Activated CD4-positive, alpha-beta memory T cell treated with anti-CD3 and anti-CD28 coated beads, Interleukin-2, amount 10 ng/mL, durations not matched to agents 7 days and 5 days (primary cell): ENCODE measurements at regions not wholly inside any gene's neighbourhood (a gene's known extent, or its start where the extent isn't known, plus 50 kb on each side); places are given as distances from the start of the nearest gene placed in this dataset.

Experiments used
- CTCF ChIA-PET: fragments of 350-600 bp; sonication (Branson Sonifier 250); formaldehyde crosslinking; loops from one replicate; lab custom pipeline; 2021; ENCODE audit warnings: antibody characterized with exemption, inconsistent platforms; lab: Charles Lee
- POLR2A ChIA-PET: fragments of 350-600 bp; sonication (Branson Sonifier 250); formaldehyde crosslinking; loops from one replicate; lab custom pipeline; 2021; ENCODE audit warnings: antibody characterized with exemption; lab: Charles Lee
- DNase-seq: peaks from one replicate; pipeline ENCODE4 v3.0.0-alpha.2; 2020
- H3K27ac Mint-ChIP-seq: one replicate; pipeline ENCODE4 v1.8.0; 2021; ENCODE audit warnings: mild to moderate bottlenecking, mixed read lengths
- H3K27me3 Mint-ChIP-seq: one replicate; pipeline ENCODE4 v1.8.0; 2021; ENCODE audit warnings: mixed read lengths
- H3K36me3 Mint-ChIP-seq: one replicate; pipeline ENCODE4 v1.8.0; 2021; ENCODE audit warnings: low read depth, mixed read lengths
- H3K4me1 Mint-ChIP-seq: one replicate; pipeline ENCODE4 v1.8.0; 2021; ENCODE audit warnings: mixed read lengths
- H3K4me3 Mint-ChIP-seq: one replicate; pipeline ENCODE4 v1.8.0; 2021; ENCODE audit warnings: mild to moderate bottlenecking, mixed read lengths
- H3K9me3 Mint-ChIP-seq: one replicate; pipeline ENCODE4 v1.8.0; 2021; ENCODE audit warnings: mixed read lengths

DNA sequence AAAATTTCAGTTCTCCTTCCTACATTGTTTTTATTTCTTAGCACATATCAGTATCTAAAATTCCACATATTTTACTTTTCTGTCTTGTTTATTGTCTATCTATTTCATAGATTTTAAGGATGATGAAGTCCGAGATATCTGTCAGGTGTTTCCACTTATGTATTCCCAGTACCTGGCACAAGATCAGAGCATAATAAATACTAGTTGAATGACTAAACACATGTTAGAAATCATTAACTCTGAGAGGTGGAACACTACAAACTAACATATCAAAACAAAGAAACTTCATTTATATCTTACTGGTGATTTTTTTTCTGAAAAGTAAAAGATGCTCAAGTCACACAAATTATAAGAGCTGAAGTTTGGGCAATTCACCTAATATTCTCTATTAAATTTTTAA, 1208.3 kb downstream of the PCDH9 start:
- no peaks in the 10 kb centered on the region for H3K27me3 Mint-ChIP-seq
- H3K27ac Mint-ChIP-seq: no peak overlapping the region
- POLR2A ChIA-PET: no interaction called here
- DNase-seq: no peak
- H3K4me1 Mint-ChIP-seq: no peaks in the 10 kb centered on the region
- CTCF ChIA-PET: no interaction called here
- no peaks in the 10 kb centered on the region for H3K9me3 Mint-ChIP-seq
- H3K36me3 Mint-ChIP-seq: no peaks in the 10 kb centered on the region
- H3K4me3 Mint-ChIP-seq: no peak overlapping the region

- H3K27ac Mint-ChIP-seq: no peak overlapping the region
- H3K27me3 Mint-ChIP-seq: no peaks in the 10 kb centered on the region
- CTCF ChIA-PET: no interaction called here
- DNase-seq: no peak
- no peak overlapping the region for H3K4me3 Mint-ChIP-seq
- no peaks in the 10 kb centered on the region for H3K36me3 Mint-ChIP-seq
- H3K4me1 Mint-ChIP-seq: no peaks in the 10 kb centered on the region
- POLR2A ChIA-PET: no interaction called here
- H3K9me3 Mint-ChIP-seq: peaks cover 4% of the 10 kb centered on the region
Observed at GRCh38 chr13:66014771-66015170, 1215.4 kb downstream of the PCDH9 start.

DNA sequence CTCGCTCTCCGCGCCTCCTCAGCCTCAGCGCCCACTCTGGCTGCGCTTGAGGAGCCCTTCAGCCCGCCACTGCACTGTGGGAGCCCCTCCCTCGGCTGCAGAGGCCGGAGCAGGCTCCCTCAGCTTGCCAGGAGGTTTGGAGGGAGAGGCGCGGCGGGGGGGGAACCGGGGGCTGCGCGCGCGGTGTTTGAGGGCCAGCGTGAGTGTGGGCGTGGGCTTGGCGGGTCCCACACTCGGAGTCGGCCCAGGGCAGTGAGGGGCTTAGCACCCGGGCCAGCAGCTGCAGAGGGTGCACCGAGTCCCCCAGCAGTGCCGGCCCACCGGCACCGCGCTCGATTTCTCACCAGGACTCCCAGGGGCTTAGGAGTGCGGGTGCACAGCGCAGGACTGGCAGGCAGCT, 1220.9 kb downstream of the PCDH9 start:
- H3K27me3 Mint-ChIP-seq: no peaks in the 10 kb centered on the region
- H3K4me1 Mint-ChIP-seq: no peaks in the 10 kb centered on the region
- no peak for DNase-seq
- ChIA-PET CTCF (no interaction called here), POLR2A (no interaction called here)
- H3K36me3 Mint-ChIP-seq: no peaks in the 10 kb centered on the region
- no peak overlapping the region for H3K4me3 Mint-ChIP-seq
- no peak overlapping the region for H3K27ac Mint-ChIP-seq
- peaks cover 4% of the 10 kb centered on the region for H3K9me3 Mint-ChIP-seq

DNA sequence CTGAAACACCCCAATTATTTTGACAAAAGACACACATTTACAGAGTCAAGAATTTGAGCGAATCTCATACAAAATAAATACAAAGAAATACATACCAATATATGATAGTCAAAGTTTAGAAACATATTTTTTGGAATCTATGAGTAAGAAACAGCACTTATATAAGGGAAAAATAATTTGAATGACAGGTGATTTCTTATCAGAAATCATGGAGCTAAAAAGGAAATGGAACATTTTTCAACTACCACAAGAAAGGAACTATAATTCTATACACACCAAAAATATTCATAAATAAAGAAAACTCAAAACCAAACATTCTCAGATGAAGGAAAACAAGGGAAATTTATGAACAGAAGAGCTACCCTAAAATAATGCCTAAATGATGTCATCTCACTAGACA, 1226.6 kb downstream of the PCDH9 start:
- POLR2A ChIA-PET: no interaction called here
- H3K9me3 Mint-ChIP-seq: peaks cover 3% of the 10 kb centered on the region
- no peak overlapping the region for H3K4me3 Mint-ChIP-seq
- no peaks in the 10 kb centered on the region for H3K36me3 Mint-ChIP-seq
- H3K27ac Mint-ChIP-seq: no peak overlapping the region
- H3K4me1 Mint-ChIP-seq: no peaks in the 10 kb centered on the region
- no peaks in the 10 kb centered on the region for H3K27me3 Mint-ChIP-seq
- CTCF ChIA-PET: no interaction called here
- DNase-seq: no peak

- ChIA-PET CTCF (no interaction called here), POLR2A (no interaction called here)
- Mint-ChIP-seq H3K36me3 (no peaks in the 10 kb centered on the region), H3K4me1 (no peaks in the 10 kb centered on the region), H3K4me3 (no peak overlapping the region), H3K9me3 (peaks cover 3% of the 10 kb centered on the region), H3K27ac (no peak overlapping the region), H3K27me3 (no peaks in the 10 kb centered on the region)
- DNase-seq: no peak
Observed at GRCh38 chr13:66001140-66001539, 1229.0 kb downstream of the PCDH9 start.

DNA sequence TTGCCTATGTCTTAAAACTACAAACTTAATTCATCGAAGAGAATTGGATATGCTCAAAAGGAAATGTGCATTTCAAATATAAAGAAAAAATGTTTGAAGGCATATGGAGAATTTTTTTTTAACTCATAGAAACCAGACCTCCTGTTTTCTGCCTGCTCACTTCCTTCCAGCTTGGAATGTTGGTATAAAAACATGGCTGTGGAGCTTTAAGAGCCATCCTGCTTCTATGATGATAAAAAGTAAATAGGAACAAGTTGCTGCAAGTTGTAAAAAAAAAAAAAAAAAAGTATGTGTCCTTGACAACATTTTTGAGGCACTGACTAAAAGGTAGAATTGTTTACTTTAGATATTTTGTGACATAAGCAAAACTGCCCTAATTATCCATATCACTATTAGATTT, 1230.7 kb downstream of the PCDH9 start:
- ChIA-PET CTCF (no interaction called here), POLR2A (no interaction called here)
- H3K4me3 Mint-ChIP-seq: no peak overlapping the region
- no peak overlapping the region for H3K27ac Mint-ChIP-seq
- no peaks in the 10 kb centered on the region for H3K27me3 Mint-ChIP-seq
- no peak for DNase-seq
- H3K36me3 Mint-ChIP-seq: no peaks in the 10 kb centered on the region
- no peaks in the 10 kb centered on the region for H3K4me1 Mint-ChIP-seq
- H3K9me3 Mint-ChIP-seq: peaks cover 3% of the 10 kb centered on the region

- no peak for DNase-seq
- Mint-ChIP-seq H3K27ac (no peak overlapping the region), H3K4me3 (no peak overlapping the region), H3K9me3 (no peaks in the 10 kb centered on the region), H3K27me3 (no peaks in the 10 kb centered on the region), H3K36me3 (no peaks in the 10 kb centered on the region), H3K4me1 (no peaks in the 10 kb centered on the region)
- ChIA-PET POLR2A (no interaction called here), CTCF (no interaction called here)
Observed at GRCh38 chr13:65990684-65991083, 1239.5 kb downstream of the PCDH9 start.

DNA sequence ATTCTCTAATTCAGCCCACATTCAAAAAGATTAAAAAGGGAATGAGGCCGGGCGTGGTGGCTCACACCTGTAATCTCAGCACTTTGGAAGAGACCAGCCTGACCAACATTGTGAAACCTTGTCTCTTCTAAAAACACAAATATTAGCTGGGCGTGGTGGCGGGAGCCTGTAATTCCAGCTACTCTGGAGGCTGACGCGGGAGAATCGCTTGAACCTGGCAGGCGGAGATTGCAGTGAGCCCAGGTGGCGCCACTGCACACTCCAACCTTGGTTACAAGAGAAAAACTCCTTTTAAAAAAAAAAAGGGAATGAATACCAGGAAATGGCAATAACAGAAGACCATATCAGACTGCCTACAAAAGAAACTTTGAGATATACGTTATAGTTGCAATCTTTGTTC, 1244.5 kb downstream of the PCDH9 start:
- Mint-ChIP-seq H3K36me3 (no peaks in the 10 kb centered on the region), H3K9me3 (no peaks in the 10 kb centered on the region), H3K4me1 (no peaks in the 10 kb centered on the region), H3K4me3 (no peak overlapping the region), H3K27me3 (no peaks in the 10 kb centered on the region), H3K27ac (no peak overlapping the region)
- DNase-seq: no peak
- ChIA-PET CTCF (no interaction called here), POLR2A (no interaction called here)

GRCh38 chr13:65977525-65977924, 1252.6 kb downstream of the PCDH9 start:
- Mint-ChIP-seq H3K4me3 (no peak overlapping the region), H3K9me3 (peaks cover 14% of the 10 kb centered on the region), H3K27ac (no peak overlapping the region), H3K27me3 (no peaks in the 10 kb centered on the region), H3K36me3 (no peaks in the 10 kb centered on the region), H3K4me1 (no peaks in the 10 kb centered on the region)
- POLR2A ChIA-PET: no interaction called here
- no peak for DNase-seq
- CTCF ChIA-PET: no interaction called here

DNA sequence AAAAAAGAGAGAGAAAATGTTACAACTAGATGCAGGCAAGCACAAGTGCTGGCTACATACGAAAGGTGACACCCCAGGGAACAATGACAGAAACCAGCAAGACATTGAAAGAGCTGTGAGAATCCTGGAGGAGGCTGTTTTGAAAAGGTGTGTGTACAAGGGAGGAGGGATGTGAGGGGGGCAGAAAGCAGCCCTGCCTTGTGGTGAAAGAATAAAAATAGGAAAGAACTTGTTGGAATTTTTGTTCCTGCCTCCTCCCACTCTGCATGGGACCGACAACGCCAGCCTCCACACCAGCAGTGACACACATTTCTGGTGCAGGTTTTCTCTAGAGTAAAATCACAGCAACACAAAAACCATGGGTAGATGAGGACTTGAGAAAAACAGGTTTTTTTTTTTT, 1258.6 kb downstream of the PCDH9 start:
- ChIA-PET CTCF (no interaction called here), POLR2A (interaction anchor here (0.7 kb wide), 1 partner anchor 203 kb away, joined by 3 read pairs; no protein-coding TSS in a partner anchor)
- no peaks in the 10 kb centered on the region for H3K27me3 Mint-ChIP-seq
- DNase-seq: no peak
- no peak overlapping the region for H3K4me3 Mint-ChIP-seq
- no peaks in the 10 kb centered on the region for H3K36me3 Mint-ChIP-seq
- H3K4me1 Mint-ChIP-seq: no peaks in the 10 kb centered on the region
- peaks cover 23% of the 10 kb centered on the region for H3K9me3 Mint-ChIP-seq
- no peak overlapping the region for H3K27ac Mint-ChIP-seq

GRCh38 chr13:65966991-65967451, 1263.1 kb downstream of the PCDH9 start:
- DNase-seq: no peak
- Mint-ChIP-seq H3K4me1 (no peaks in the 10 kb centered on the region), H3K36me3 (no peaks in the 10 kb centered on the region), H3K9me3 (peaks cover 12% of the 10 kb centered on the region), H3K27me3 (no peaks in the 10 kb centered on the region), H3K27ac (no peak overlapping the region), H3K4me3 (no peak overlapping the region)
- ChIA-PET CTCF (no interaction called here), POLR2A (no interaction called here)

GRCh38 chr13:65965501-65965900, 1264.6 kb downstream of the PCDH9 start:
- CTCF ChIA-PET: no interaction called here

GRCh38 chr13:65964672-65965071, 1265.5 kb downstream of the PCDH9 start:
- Mint-ChIP-seq H3K27ac (no peak overlapping the region), H3K27me3 (no peaks in the 10 kb centered on the region), H3K36me3 (no peaks in the 10 kb centered on the region), H3K4me1 (no peaks in the 10 kb centered on the region), H3K9me3 (peaks cover 10% of the 10 kb centered on the region), H3K4me3 (no peak overlapping the region)
- DNase-seq: no peak
- POLR2A ChIA-PET: no interaction called here
- CTCF ChIA-PET: no interaction called here

More at GRCh38 chr13:65965501-65965900, 1264.6 kb downstream of the PCDH9 start:
- DNase-seq: no peak
- no peaks in the 10 kb centered on the region for H3K27me3 Mint-ChIP-seq
- no peak overlapping the region for H3K27ac Mint-ChIP-seq
- H3K36me3 Mint-ChIP-seq: no peaks in the 10 kb centered on the region
- POLR2A ChIA-PET: no interaction called here
- H3K4me1 Mint-ChIP-seq: no peaks in the 10 kb centered on the region
- H3K4me3 Mint-ChIP-seq: no peak overlapping the region
- peaks cover 10% of the 10 kb centered on the region for H3K9me3 Mint-ChIP-seq

- ChIA-PET POLR2A (no interaction called here), CTCF (no interaction called here)
- H3K4me3 Mint-ChIP-seq: no peak overlapping the region
- H3K36me3 Mint-ChIP-seq: no peaks in the 10 kb centered on the region
- no peak overlapping the region for H3K27ac Mint-ChIP-seq
- no peaks in the 10 kb centered on the region for H3K27me3 Mint-ChIP-seq
- no peaks in the 10 kb centered on the region for H3K4me1 Mint-ChIP-seq
- no peak for DNase-seq
- H3K9me3 Mint-ChIP-seq: peaks cover 4% of the 10 kb centered on the region
Observed at GRCh38 chr13:65959305-65959704, 1270.8 kb downstream of the PCDH9 start.
